ENCODE measurements at regions not wholly inside any gene's neighbourhood (a gene's known extent, or its start where the extent isn't known, plus 50 kb on each side); places are given as distances from the start of the nearest gene placed in this dataset.
A peak's percentile ranks its signal among the peaks of the same experiment; 100 is the strongest.

GRCh38 chr2:20148923-20149702, 75.8 kb downstream of the SDC1 start (continued):
- TF ChIP-seq ESRRB (CRISPR knock-in tag; IDR thresholded peaks at IDR 0.05; ENCODE audit: borderline replicate concordance) (no peak), ZNF778 (CRISPR knock-in tag; IDR thresholded peaks at IDR 0.05) (no peak), CHD2 (IDR thresholded peaks at IDR 0.05; ENCODE audit: low read depth, low read length) (no peak), ZNF277 (CRISPR knock-in tag; IDR thresholded peaks at IDR 0.05; ENCODE audit: borderline replicate concordance) (no peak), ATF1 (CRISPR knock-in tag; IDR thresholded peaks at IDR 0.05) (no peak), ATF1 (tag; IDR thresholded peaks at IDR 0.05) (0 out of 2 replicates have a peak, but pooled peaks have one; percentile 16), TCF7 (IDR thresholded peaks at IDR 0.05; ENCODE audit: borderline replicate concordance) (no peak), KLF6 (CRISPR knock-in tag; IDR thresholded peaks at IDR 0.05; ENCODE audit: borderline replicate concordance) (no peak), E2F5 (CRISPR knock-in tag; IDR thresholded peaks at IDR 0.05) (no peak), SRSF1 (IDR thresholded peaks at IDR 0.05; ENCODE audit: low read depth, low read length) (no peak), SREBF1 (IDR thresholded peaks at IDR 0.05; ENCODE audit: borderline replicate concordance, low read depth, low read length) (no peak), ELF4 (CRISPR knock-in tag; IDR thresholded peaks at IDR 0.05) (no peak), STAG1 (CRISPR knock-in tag; IDR thresholded peaks at IDR 0.05; ENCODE audit: borderline replicate concordance) (no peak), EWSR1 (IDR thresholded peaks at IDR 0.05; ENCODE audit: borderline replicate concordance, low read depth, partially characterized antibody) (no peak), TFAP4 (CRISPR knock-in tag; IDR thresholded peaks at IDR 0.05; ENCODE audit: borderline replicate concordance) (no peak), NR1H2 (CRISPR knock-in tag; IDR thresholded peaks at IDR 0.05) (no peak), ZNF695 (CRISPR knock-in tag; IDR thresholded peaks at IDR 0.05) (no peak), SOX6 (IDR thresholded peaks at IDR 0.05) (no peak)
- TF ChIP-seq, protein P1, sequence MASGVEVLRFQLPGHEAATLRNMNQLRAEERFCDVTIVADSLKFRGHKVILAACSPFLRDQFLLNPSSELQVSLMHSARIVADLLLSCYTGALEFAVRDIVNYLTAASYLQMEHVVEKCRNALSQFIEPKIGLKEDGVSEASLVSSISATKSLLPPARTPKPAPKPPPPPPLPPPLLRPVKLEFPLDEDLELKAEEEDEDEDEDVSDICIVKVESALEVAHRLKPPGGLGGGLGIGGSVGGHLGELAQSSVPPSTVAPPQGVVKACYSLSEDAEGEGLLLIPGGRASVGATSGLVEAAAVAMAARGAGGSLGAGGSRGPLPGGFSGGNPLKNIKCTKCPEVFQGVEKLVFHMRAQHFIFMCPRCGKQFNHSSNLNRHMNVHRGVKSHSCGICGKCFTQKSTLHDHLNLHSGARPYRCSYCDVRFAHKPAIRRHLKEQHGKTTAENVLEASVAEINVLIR (CRISPR knock-in tag; IDR thresholded peaks at IDR 0.05), result no peak
- TF ChIP-seq, protein P2, sequence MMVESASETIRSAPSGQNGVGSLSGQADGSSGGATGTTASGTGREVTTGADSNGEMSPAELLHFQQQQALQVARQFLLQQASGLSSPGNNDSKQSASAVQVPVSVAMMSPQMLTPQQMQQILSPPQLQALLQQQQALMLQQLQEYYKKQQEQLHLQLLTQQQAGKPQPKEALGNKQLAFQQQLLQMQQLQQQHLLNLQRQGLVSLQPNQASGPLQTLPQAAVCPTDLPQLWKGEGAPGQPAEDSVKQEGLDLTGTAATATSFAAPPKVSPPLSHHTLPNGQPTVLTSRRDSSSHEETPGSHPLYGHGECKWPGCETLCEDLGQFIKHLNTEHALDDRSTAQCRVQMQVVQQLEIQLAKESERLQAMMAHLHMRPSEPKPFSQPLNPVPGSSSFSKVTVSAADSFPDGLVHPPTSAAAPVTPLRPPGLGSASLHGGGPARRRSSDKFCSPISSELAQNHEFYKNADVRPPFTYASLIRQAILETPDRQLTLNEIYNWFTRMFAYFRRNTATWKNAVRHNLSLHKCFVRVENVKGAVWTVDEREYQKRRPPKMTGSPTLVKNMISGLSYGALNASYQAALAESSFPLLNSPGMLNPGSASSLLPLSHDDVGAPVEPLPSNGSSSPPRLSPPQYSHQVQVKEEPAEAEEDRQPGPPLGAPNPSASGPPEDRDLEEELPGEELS (CRISPR knock-in tag; IDR thresholded peaks at IDR 0.05; ENCODE audit: borderline replicate concordance), result no peak
- TF ChIP-seq, protein P3, sequence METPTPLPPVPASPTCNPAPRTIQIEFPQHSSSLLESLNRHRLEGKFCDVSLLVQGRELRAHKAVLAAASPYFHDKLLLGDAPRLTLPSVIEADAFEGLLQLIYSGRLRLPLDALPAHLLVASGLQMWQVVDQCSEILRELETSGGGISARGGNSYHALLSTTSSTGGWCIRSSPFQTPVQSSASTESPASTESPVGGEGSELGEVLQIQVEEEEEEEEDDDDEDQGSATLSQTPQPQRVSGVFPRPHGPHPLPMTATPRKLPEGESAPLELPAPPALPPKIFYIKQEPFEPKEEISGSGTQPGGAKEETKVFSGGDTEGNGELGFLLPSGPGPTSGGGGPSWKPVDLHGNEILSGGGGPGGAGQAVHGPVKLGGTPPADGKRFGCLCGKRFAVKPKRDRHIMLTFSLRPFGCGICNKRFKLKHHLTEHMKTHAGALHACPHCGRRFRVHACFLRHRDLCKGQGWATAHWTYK (CRISPR knock-in tag; IDR thresholded peaks at IDR 0.05), result no peak

Measured in K562 (cell line).